ENCODE measurements at regions not wholly inside any gene's neighbourhood (a gene's known extent, or its start where the extent isn't known, plus 50 kb on each side); places are given as distances from the start of the nearest gene placed in this dataset.
A peak's percentile ranks its signal among the peaks of the same experiment; 100 is the strongest.

DNA sequence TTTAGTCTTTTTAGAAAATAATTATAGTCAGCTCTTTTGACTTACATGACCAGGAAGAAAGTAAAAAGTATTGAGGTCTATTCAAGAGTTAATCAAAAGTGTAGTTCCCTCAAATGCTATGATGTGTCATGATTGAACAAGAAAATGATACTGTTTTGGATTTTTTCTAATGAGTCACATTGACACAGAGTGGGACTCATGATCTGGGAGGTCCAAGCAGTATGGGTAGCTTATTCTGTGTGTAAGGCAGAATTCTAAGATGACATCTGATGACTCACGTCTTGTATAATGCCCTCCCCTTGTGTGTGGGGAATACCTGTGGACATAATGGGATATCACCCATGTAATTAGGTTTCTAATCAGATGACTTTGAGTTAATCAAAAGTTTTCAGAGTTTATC, 178.1 kb upstream of the DDHD1 start:
- Histone ChIP-seq H3K36me3 (ENCODE audit: control insufficient read depth in 1 of 2, insufficient read depth in 2 of 2, low read length in 2 of 2) (no peaks in the 10 kb centered on the region), H3K9me3 (ENCODE audit: insufficient read depth, low read depth, low read length) (no peaks in the 10 kb centered on the region), H3K14ac (ENCODE audit: low read length) (no peak overlapping the region), H3K23ac (ENCODE audit: low read length) (no peak overlapping the region), H3K79me2 (ENCODE audit: control insufficient read depth, insufficient read depth, low read length, poor library complexity) (no peaks in the 10 kb centered on the region), H4K91ac (ENCODE audit: low read depth, low read length) (no peak overlapping the region), H3K27me3 (ENCODE audit: insufficient read depth, low read length) (no peaks in the 10 kb centered on the region), H3K27ac (ENCODE audit: low read depth, low read length) (no peak overlapping the region), H2AFZ (ENCODE audit: insufficient read depth, low read length, poor library complexity) (no peak overlapping the region), H2AK5ac (ENCODE audit: low read length) (no peak overlapping the region), H3K4me3 (ENCODE audit: low read depth, low read length) (no peak overlapping the region), H4K8ac (ENCODE audit: low read depth, low read length) (no peak overlapping the region), H3K9ac (ENCODE audit: low read length) (no peak overlapping the region), H3K4me2 (ENCODE audit: low read length) (no peak overlapping the region), H2BK120ac (ENCODE audit: insufficient read depth, low read length, poor library complexity) (no peak overlapping the region), H3K4me1 (ENCODE audit: control insufficient read depth in 1 of 2, insufficient read depth in 2 of 2, low read length in 2 of 2) (no peaks in the 10 kb centered on the region), H3K79me1 (ENCODE audit: low read length) (no peaks in the 10 kb centered on the region), H3K4ac (ENCODE audit: low read depth, low read length) (no peak overlapping the region), H2BK5ac (ENCODE audit: low read depth, low read length, poor library complexity) (no peak overlapping the region), H2BK12ac (ENCODE audit: low read length) (no peak overlapping the region), H4K12ac (ENCODE audit: low read depth, low read length) (no peak overlapping the region), H3K18ac (ENCODE audit: low read length) (no peak overlapping the region)
- DNase-seq, result no peak
- WGBS (ENCODE audit: extremely low coverage, insufficient coverage, insufficient read length), result no CpG with 5 or more reads among the region's 1 CpG

DNA sequence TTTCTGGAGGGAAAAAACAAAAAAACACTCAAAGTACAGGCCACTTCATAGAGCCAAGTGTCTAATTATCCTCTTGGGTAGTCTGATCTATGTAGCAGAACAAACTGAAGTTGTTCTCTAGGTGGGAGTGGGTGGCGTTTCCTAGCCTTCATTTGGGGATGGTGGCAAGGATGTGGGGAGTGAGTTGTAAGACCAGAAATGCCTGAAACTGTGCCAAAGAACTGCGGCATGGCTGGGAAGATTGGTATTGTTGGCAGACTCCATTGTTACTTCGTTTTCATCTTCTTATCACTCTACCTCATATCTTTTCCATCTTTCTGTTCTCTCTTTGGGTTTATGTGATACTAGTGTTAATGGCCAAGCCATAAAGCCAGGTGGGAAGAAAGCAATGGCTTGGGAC, 177.3 kb upstream of the DDHD1 start:
- Histone ChIP-seq H2AK5ac (ENCODE audit: low read length) (no peak overlapping the region), H3K79me1 (ENCODE audit: low read length) (no peaks in the 10 kb centered on the region), H3K27me3 (ENCODE audit: insufficient read depth, low read length) (no peaks in the 10 kb centered on the region), H3K23ac (ENCODE audit: low read length) (no peak overlapping the region), H3K4me1 (ENCODE audit: control insufficient read depth in 1 of 2, insufficient read depth in 2 of 2, low read length in 2 of 2) (no peaks in the 10 kb centered on the region), H2BK120ac (ENCODE audit: insufficient read depth, low read length, poor library complexity) (no peak overlapping the region), H4K12ac (ENCODE audit: low read depth, low read length) (no peak overlapping the region), H3K27ac (ENCODE audit: low read depth, low read length) (no peak overlapping the region), H3K18ac (ENCODE audit: low read length) (no peak overlapping the region), H3K14ac (ENCODE audit: low read length) (no peak overlapping the region), H3K4me2 (ENCODE audit: low read length) (no peak overlapping the region), H3K9me3 (ENCODE audit: insufficient read depth, low read depth, low read length) (no peaks in the 10 kb centered on the region), H3K9ac (ENCODE audit: low read length) (no peak overlapping the region), H2AFZ (ENCODE audit: insufficient read depth, low read length, poor library complexity) (no peak overlapping the region), H4K91ac (ENCODE audit: low read depth, low read length) (no peak overlapping the region), H3K4me3 (ENCODE audit: low read depth, low read length) (no peak overlapping the region), H3K4ac (ENCODE audit: low read depth, low read length) (no peak overlapping the region), H2BK5ac (ENCODE audit: low read depth, low read length, poor library complexity) (no peak overlapping the region), H2BK12ac (ENCODE audit: low read length) (no peak overlapping the region), H4K8ac (ENCODE audit: low read depth, low read length) (no peak overlapping the region), H3K36me3 (ENCODE audit: control insufficient read depth in 1 of 2, insufficient read depth in 2 of 2, low read length in 2 of 2) (no peaks in the 10 kb centered on the region), H3K79me2 (ENCODE audit: control insufficient read depth, insufficient read depth, low read length, poor library complexity) (no peaks in the 10 kb centered on the region)
- WGBS (ENCODE audit: extremely low coverage, insufficient coverage, insufficient read length), result no CpG with 5 or more reads among the region's 3 CpGs
- no peak for DNase-seq

DNA sequence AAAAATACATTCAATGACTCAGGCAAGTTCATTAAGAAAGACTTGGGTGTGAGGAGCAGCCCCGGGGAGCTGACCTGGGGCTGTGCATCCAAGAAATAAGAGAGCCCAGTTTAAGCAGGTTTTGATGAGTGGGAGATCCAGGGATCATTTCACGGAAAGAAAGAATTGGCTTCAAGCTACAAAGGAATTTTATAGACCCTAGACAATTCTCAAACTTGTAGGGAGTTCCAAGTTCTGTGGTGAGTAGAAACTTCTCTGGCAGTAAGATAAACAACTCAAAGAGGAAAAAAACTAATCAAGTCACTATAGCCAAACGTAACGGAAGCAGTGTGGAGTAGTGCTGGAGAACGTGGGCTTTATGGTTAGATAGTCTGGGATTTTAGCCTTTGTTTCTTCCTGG, 175.7 kb upstream of the DDHD1 start:
- no peak overlapping the region for H2AK5ac ChIP-seq (ENCODE audit: low read length)
- H4K8ac ChIP-seq (ENCODE audit: low read depth, low read length), result no peak overlapping the region
- H2AFZ ChIP-seq (ENCODE audit: insufficient read depth, low read length, poor library complexity), result no peak overlapping the region
- DNase-seq, result no peak
- H3K4me1 ChIP-seq (ENCODE audit: control insufficient read depth in 1 of 2, insufficient read depth in 2 of 2, low read length in 2 of 2), result no peaks in the 10 kb centered on the region
- whole genome bisulfite sequencing (ENCODE audit: extremely low coverage, insufficient coverage, insufficient read length), result no CpG with 5 or more reads among the region's 5 CpGs
- no peak overlapping the region for H3K4me2 ChIP-seq (ENCODE audit: low read length)
- no peaks in the 10 kb centered on the region for H3K79me2 ChIP-seq (ENCODE audit: control insufficient read depth, insufficient read depth, low read length, poor library complexity)
- no peak overlapping the region for H3K14ac ChIP-seq (ENCODE audit: low read length)
- no peak overlapping the region for H2BK5ac ChIP-seq (ENCODE audit: low read depth, low read length, poor library complexity)
- no peak overlapping the region for H2BK12ac ChIP-seq (ENCODE audit: low read length)
- no peak overlapping the region for H3K23ac ChIP-seq (ENCODE audit: low read length)
- H3K27me3 ChIP-seq (ENCODE audit: insufficient read depth, low read length), result no peaks in the 10 kb centered on the region
- H2BK120ac ChIP-seq (ENCODE audit: insufficient read depth, low read length, poor library complexity), result no peak overlapping the region
- no peaks in the 10 kb centered on the region for H3K9me3 ChIP-seq (ENCODE audit: insufficient read depth, low read depth, low read length)
- no peak overlapping the region for H3K4me3 ChIP-seq (ENCODE audit: low read depth, low read length)
- no peak overlapping the region for H3K9ac ChIP-seq (ENCODE audit: low read length)
- H4K91ac ChIP-seq (ENCODE audit: low read depth, low read length), result no peak overlapping the region
- no peak overlapping the region for H3K4ac ChIP-seq (ENCODE audit: low read depth, low read length)
- no peaks in the 10 kb centered on the region for H3K79me1 ChIP-seq (ENCODE audit: low read length)
- H4K12ac ChIP-seq (ENCODE audit: low read depth, low read length), result no peak overlapping the region
- H3K18ac ChIP-seq (ENCODE audit: low read length), result no peak overlapping the region
- no peaks in the 10 kb centered on the region for H3K36me3 ChIP-seq (ENCODE audit: control insufficient read depth in 1 of 2, insufficient read depth in 2 of 2, low read length in 2 of 2)
- no peak overlapping the region for H3K27ac ChIP-seq (ENCODE audit: low read depth, low read length)

GRCh38 chr14:53327716-53328115, 174.6 kb upstream of the DDHD1 start:
- no peak overlapping the region for H4K91ac ChIP-seq (ENCODE audit: low read depth, low read length)
- H3K23ac ChIP-seq (ENCODE audit: low read length), result no peak overlapping the region
- no peak overlapping the region for H2AFZ ChIP-seq (ENCODE audit: insufficient read depth, low read length, poor library complexity)
- no peak overlapping the region for H3K4me3 ChIP-seq (ENCODE audit: low read depth, low read length)
- H3K4ac ChIP-seq (ENCODE audit: low read depth, low read length), result no peak overlapping the region
- H3K79me2 ChIP-seq (ENCODE audit: control insufficient read depth, insufficient read depth, low read length, poor library complexity), result no peaks in the 10 kb centered on the region
- no peak overlapping the region for H3K9ac ChIP-seq (ENCODE audit: low read length)
- no peak overlapping the region for H4K8ac ChIP-seq (ENCODE audit: low read depth, low read length)
- H4K12ac ChIP-seq (ENCODE audit: low read depth, low read length), result no peak overlapping the region
- WGBS (ENCODE audit: extremely low coverage, insufficient coverage, insufficient read length), result no CpG with 5 or more reads among the region's 1 CpG
- H3K18ac ChIP-seq (ENCODE audit: low read length), result no peak overlapping the region
- no peaks in the 10 kb centered on the region for H3K4me1 ChIP-seq (ENCODE audit: control insufficient read depth in 1 of 2, insufficient read depth in 2 of 2, low read length in 2 of 2)
- no peak overlapping the region for H2AK5ac ChIP-seq (ENCODE audit: low read length)
- H2BK120ac ChIP-seq (ENCODE audit: insufficient read depth, low read length, poor library complexity), result no peak overlapping the region
- no peak overlapping the region for H2BK12ac ChIP-seq (ENCODE audit: low read length)
- H3K9me3 ChIP-seq (ENCODE audit: insufficient read depth, low read depth, low read length), result no peaks in the 10 kb centered on the region
- H3K4me2 ChIP-seq (ENCODE audit: low read length), result no peak overlapping the region
- DNase-seq, result peak; percentile 38 to 65
- H3K36me3 ChIP-seq (ENCODE audit: control insufficient read depth in 1 of 2, insufficient read depth in 2 of 2, low read length in 2 of 2), result no peaks in the 10 kb centered on the region
- no peak overlapping the region for H3K27ac ChIP-seq (ENCODE audit: low read depth, low read length)
- H2BK5ac ChIP-seq (ENCODE audit: low read depth, low read length, poor library complexity), result no peak overlapping the region
- H3K14ac ChIP-seq (ENCODE audit: low read length), result no peak overlapping the region
- no peaks in the 10 kb centered on the region for H3K27me3 ChIP-seq (ENCODE audit: insufficient read depth, low read length)
- H3K79me1 ChIP-seq (ENCODE audit: low read length), result no peaks in the 10 kb centered on the region
